ENCODE measurements at regions not wholly inside any gene's neighbourhood (a gene's known extent, or its start where the extent isn't known, plus 50 kb on each side); places are given as distances from the start of the nearest gene placed in this dataset.

- TF ChIP-seq, protein P1, sequence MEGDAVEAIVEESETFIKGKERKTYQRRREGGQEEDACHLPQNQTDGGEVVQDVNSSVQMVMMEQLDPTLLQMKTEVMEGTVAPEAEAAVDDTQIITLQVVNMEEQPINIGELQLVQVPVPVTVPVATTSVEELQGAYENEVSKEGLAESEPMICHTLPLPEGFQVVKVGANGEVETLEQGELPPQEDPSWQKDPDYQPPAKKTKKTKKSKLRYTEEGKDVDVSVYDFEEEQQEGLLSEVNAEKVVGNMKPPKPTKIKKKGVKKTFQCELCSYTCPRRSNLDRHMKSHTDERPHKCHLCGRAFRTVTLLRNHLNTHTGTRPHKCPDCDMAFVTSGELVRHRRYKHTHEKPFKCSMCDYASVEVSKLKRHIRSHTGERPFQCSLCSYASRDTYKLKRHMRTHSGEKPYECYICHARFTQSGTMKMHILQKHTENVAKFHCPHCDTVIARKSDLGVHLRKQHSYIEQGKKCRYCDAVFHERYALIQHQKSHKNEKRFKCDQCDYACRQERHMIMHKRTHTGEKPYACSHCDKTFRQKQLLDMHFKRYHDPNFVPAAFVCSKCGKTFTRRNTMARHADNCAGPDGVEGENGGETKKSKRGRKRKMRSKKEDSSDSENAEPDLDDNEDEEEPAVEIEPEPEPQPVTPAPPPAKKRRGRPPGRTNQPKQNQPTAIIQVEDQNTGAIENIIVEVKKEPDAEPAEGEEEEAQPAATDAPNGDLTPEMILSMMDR (IDR thresholded peaks at IDR 0.05; ENCODE audit: low read depth, low read length, missing control alignments), result no peak
- no peak for DNase-seq (ENCODE audit: low read depth)
- H3K4me3 ChIP-seq (ENCODE audit: low read depth, low read length), result no peak overlapping the region
Measured at GRCh38 chr16:62190426-62190825, 154.2 kb upstream of the CDH8 start.

DNA sequence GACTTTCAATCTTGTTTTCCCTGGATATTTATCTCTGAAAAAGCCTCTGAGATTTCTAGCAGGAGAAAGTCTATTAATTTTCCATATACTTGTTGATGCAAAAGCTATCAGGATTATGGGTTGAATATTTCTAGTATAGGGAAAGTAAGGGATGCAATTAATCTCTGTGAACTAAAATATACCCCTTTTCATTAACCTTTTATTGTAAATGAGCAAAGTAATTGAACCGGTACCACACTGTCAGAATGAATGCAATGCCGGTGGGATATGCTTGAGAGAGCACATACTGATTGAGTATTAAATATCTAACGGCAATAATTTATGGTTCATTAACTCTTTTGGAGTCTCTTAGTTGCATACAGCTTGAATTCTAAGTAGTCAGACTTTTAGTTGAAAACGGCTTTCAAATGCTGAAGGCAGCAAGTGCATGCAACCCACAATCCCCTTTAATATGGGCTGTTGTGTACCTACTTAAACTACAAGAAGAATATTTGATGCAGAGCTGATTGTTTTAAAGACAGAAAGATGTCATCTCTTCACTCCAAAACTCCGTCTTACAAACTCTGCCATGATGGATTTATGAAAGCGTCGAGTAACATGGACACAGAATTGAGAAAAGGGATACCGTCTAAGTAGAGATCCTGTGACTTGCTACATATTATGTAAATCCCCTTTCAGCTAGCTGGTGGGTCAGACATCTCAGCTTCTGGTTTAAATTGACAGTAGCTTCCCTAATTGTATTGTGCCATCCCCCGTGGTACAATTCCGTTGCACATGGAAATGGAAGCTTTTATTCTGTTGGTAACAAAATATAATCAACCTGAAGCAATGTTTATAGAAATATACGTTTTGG lies 141.3 kb upstream of the CDH8 start:
- TF ChIP-seq, protein P1 (IDR thresholded peaks at IDR 0.05; ENCODE audit: low read depth, low read length, missing control alignments), result no peak
- no peak overlapping the region for H3K4me3 ChIP-seq (ENCODE audit: low read depth, low read length)
- no peak for DNase-seq (ENCODE audit: low read depth)

- TF ChIP-seq, protein P1 (IDR thresholded peaks at IDR 0.05; ENCODE audit: low read depth, low read length, missing control alignments), result no peak
- DNase-seq (ENCODE audit: low read depth), result no peak
- no peak overlapping the region for H3K4me3 ChIP-seq (ENCODE audit: low read depth, low read length)
Measured at GRCh38 chr16:62170642-62171041, 134.4 kb upstream of the CDH8 start.

GRCh38 chr16:62167551-62167950 lies 131.3 kb upstream of the CDH8 start:
- no peak overlapping the region for H3K4me3 ChIP-seq (ENCODE audit: low read depth, low read length)
- TF ChIP-seq, protein P1 (IDR thresholded peaks at IDR 0.05; ENCODE audit: low read depth, low read length, missing control alignments), result no peak
- DNase-seq (ENCODE audit: low read depth), result no peak

DNA sequence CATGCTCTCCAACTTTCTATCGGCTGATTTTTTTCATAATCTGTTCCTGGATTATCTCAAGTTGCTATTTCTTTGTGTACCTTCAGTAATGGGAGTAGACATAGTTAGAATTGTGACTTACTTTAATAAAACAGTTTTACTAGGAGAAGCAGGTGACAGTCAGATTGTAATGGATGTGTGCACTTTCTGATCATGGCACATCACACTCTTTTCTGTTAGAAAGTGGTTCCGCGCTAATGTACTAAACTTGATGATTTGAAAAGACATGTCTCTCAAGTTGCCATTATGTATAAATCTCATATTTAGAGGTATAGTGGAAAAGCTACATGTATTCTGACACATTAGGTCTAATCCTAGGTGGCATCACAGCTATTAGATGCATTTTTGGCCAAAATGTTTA lies 121.3 kb upstream of the CDH8 start:
- no peak overlapping the region for H3K4me3 ChIP-seq (ENCODE audit: low read depth, low read length)
- no peak for DNase-seq (ENCODE audit: low read depth)
- TF ChIP-seq, protein P1 (IDR thresholded peaks at IDR 0.05; ENCODE audit: low read depth, low read length, missing control alignments), result no peak

- TF ChIP-seq, protein P1 (IDR thresholded peaks at IDR 0.05; ENCODE audit: low read depth, low read length, missing control alignments), result no peak
Measured at GRCh38 chr16:62156971-62157370, 120.7 kb upstream of the CDH8 start.

DNA sequence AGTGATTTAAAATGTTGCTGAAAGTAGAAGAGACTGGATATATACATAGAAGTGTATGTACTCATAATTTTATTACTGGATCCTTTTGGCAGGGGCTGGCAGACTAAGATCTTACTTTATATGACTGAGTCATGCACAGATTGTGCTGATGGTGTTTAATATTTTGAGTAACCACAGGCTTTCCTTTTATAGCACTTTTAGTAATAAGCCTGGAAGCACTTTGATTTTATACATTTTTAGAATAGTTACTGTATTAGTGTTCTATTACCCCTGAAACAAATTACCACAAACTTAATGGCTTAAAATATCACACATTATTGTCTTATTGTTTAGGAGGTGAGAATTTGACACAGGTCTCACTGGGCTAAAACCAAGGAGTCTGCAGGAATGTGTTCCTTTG lies 113.4 kb upstream of the CDH8 start:
- TF ChIP-seq, protein P1 (IDR thresholded peaks at IDR 0.05; ENCODE audit: low read depth, low read length, missing control alignments), result no peak
- no peak overlapping the region for H3K4me3 ChIP-seq (ENCODE audit: low read depth, low read length)

More at GRCh38 chr16:62156971-62157370, 120.7 kb upstream of the CDH8 start:
- no peak overlapping the region for H3K4me3 ChIP-seq (ENCODE audit: low read depth, low read length)
- DNase-seq (ENCODE audit: low read depth), result no peak

More for the DNA sequence above, 113.4 kb upstream of the CDH8 start:
- no peak for DNase-seq (ENCODE audit: low read depth)

Data from GM12864 (cell line).